ENCODE measurements at regions not wholly inside any gene's neighbourhood (a gene's known extent, or its start where the extent isn't known, plus 50 kb on each side); places are given as distances from the start of the nearest gene placed in this dataset.
"Not testable (repeated sequence)": the region's sequence is repeated elsewhere in the genome, so short reads cannot be mapped to it uniquely, and the experiment has no call there.

- H3K9me3 ChIP-seq (ENCODE audit: control insufficient read depth in 2 of 2, insufficient read depth in 1 of 2, low read depth in 1 of 2, low read length in 1 of 2); H3K27me3 ChIP-seq (ENCODE audit: control insufficient read depth in 1 of 2, insufficient read depth in 2 of 2, low read length in 2 of 2); H3K27ac ChIP-seq (ENCODE audit: low read depth in 2 of 2, low read length in 1 of 2); H3K4me3 ChIP-seq (ENCODE audit: low read depth in 1 of 2, low read length in 2 of 2); H3K36me3 ChIP-seq (ENCODE audit: control insufficient read depth in 2 of 2, insufficient read depth in 2 of 2, low read length in 1 of 2); H3K4me1 ChIP-seq (ENCODE audit: control insufficient read depth in 2 of 2, insufficient read depth in 2 of 2, low read length in 1 of 2): not testable (repeated sequence)
- 92% methylated on average over 17 of the region's 17 CpGs for WGBS, 2 donors
These were observed 158.1 kb downstream of the PPIAL4G start for GRCh38 chr1:148325031-148325430.

DNA sequence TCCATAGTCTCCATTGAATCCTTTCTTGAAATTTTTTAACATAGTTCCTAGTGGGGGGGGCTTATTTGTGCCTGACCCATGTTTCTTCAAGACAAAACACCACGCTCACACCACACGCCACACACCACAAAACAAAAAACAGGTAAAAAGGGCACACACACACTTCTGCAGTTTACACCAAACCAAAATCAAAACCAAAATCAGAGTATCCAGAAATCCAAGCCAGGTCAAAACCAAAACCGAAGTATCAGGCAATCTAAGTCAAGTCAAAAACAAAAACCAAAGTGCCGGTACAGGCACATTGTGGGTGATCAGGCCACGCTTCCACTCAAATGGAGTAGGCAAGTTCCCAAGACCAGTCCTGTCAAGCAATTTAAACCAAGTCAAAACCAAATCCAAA is 158.6 kb downstream of the PPIAL4G start:
- not testable (repeated sequence) for H3K9me3 ChIP-seq (ENCODE audit: control insufficient read depth in 2 of 2, insufficient read depth in 1 of 2, low read depth in 1 of 2, low read length in 1 of 2); H3K4me1 ChIP-seq (ENCODE audit: control insufficient read depth in 2 of 2, insufficient read depth in 2 of 2, low read length in 1 of 2); H3K36me3 ChIP-seq (ENCODE audit: control insufficient read depth in 2 of 2, insufficient read depth in 2 of 2, low read length in 1 of 2); H3K27me3 ChIP-seq (ENCODE audit: control insufficient read depth in 1 of 2, insufficient read depth in 2 of 2, low read length in 2 of 2); H3K27ac ChIP-seq (ENCODE audit: low read depth in 2 of 2, low read length in 1 of 2); H3K4me3 ChIP-seq (ENCODE audit: low read depth in 1 of 2, low read length in 2 of 2)
- WGBS, 2 donors: 95% methylated on average over 5 of the region's 5 CpGs

- H3K27me3 ChIP-seq (ENCODE audit: control insufficient read depth in 1 of 2, insufficient read depth in 2 of 2, low read length in 2 of 2); H3K9me3 ChIP-seq (ENCODE audit: control insufficient read depth in 2 of 2, insufficient read depth in 1 of 2, low read depth in 1 of 2, low read length in 1 of 2); H3K36me3 ChIP-seq (ENCODE audit: control insufficient read depth in 2 of 2, insufficient read depth in 2 of 2, low read length in 1 of 2); H3K4me3 ChIP-seq (ENCODE audit: low read depth in 1 of 2, low read length in 2 of 2); H3K27ac ChIP-seq (ENCODE audit: low read depth in 2 of 2, low read length in 1 of 2); H3K4me1 ChIP-seq (ENCODE audit: control insufficient read depth in 2 of 2, insufficient read depth in 2 of 2, low read length in 1 of 2): not testable (repeated sequence)
- WGBS, 2 donors: 97 to 100% methylated on average over 2 of the region's 2 CpGs
These were observed 163.0 kb downstream of the PPIAL4G start for GRCh38 chr1:148320079-148320478.

GRCh38 chr1:148318904-148319242 is 164.2 kb downstream of the PPIAL4G start:
- H3K27ac ChIP-seq (ENCODE audit: low read depth in 2 of 2, low read length in 1 of 2): no peak overlapping the region
- H3K36me3 ChIP-seq (ENCODE audit: control insufficient read depth in 2 of 2, insufficient read depth in 2 of 2, low read length in 1 of 2): no peaks in the 10 kb centered on the region
- H3K4me1 ChIP-seq (ENCODE audit: control insufficient read depth in 2 of 2, insufficient read depth in 2 of 2, low read length in 1 of 2): no peaks in the 10 kb centered on the region
- H3K27me3 ChIP-seq (ENCODE audit: control insufficient read depth in 1 of 2, insufficient read depth in 2 of 2, low read length in 2 of 2): peaks cover 0 to 8% of the 10 kb centered on the region in 2 donors
- H3K4me3 ChIP-seq (ENCODE audit: low read depth in 1 of 2, low read length in 2 of 2): no peak overlapping the region
- no peaks in the 10 kb centered on the region for H3K9me3 ChIP-seq (ENCODE audit: control insufficient read depth in 2 of 2, insufficient read depth in 1 of 2, low read depth in 1 of 2, low read length in 1 of 2)
- 74 to 75% methylated on average over 6 of the region's 6 CpGs for WGBS, 2 donors

GRCh38 chr1:148318123-148318903 is 164.8 kb downstream of the PPIAL4G start:
- Histone ChIP-seq H3K27me3 (ENCODE audit: control insufficient read depth in 1 of 2, insufficient read depth in 2 of 2, low read length in 2 of 2) (peaks cover 0 to 8% of the 10 kb centered on the region in 2 donors), H3K4me3 (ENCODE audit: low read depth in 1 of 2, low read length in 2 of 2) (peak overlapping the region in 1 of 2 donors; percentile 9), H3K9me3 (ENCODE audit: control insufficient read depth in 2 of 2, insufficient read depth in 1 of 2, low read depth in 1 of 2, low read length in 1 of 2) (no peaks in the 10 kb centered on the region), H3K27ac (ENCODE audit: low read depth in 2 of 2, low read length in 1 of 2) (no peak overlapping the region), H3K4me1 (ENCODE audit: control insufficient read depth in 2 of 2, insufficient read depth in 2 of 2, low read length in 1 of 2) (no peaks in the 10 kb centered on the region), H3K36me3 (ENCODE audit: control insufficient read depth in 2 of 2, insufficient read depth in 2 of 2, low read length in 1 of 2) (no peaks in the 10 kb centered on the region)
- WGBS, 2 donors: 18 to 22% methylated on average over 39 of the region's 39 CpGs

- Histone ChIP-seq H3K36me3 (ENCODE audit: control insufficient read depth in 2 of 2, insufficient read depth in 2 of 2, low read length in 1 of 2) (no peaks in the 10 kb centered on the region), H3K4me3 (ENCODE audit: low read depth in 1 of 2, low read length in 2 of 2) (no peak overlapping the region), H3K4me1 (ENCODE audit: control insufficient read depth in 2 of 2, insufficient read depth in 2 of 2, low read length in 1 of 2) (no peaks in the 10 kb centered on the region), H3K27ac (ENCODE audit: low read depth in 2 of 2, low read length in 1 of 2) (no peak overlapping the region), H3K9me3 (ENCODE audit: control insufficient read depth in 2 of 2, insufficient read depth in 1 of 2, low read depth in 1 of 2, low read length in 1 of 2) (no peaks in the 10 kb centered on the region), H3K27me3 (ENCODE audit: control insufficient read depth in 1 of 2, insufficient read depth in 2 of 2, low read length in 2 of 2) (peaks cover 0 to 8% of the 10 kb centered on the region in 2 donors)
- WGBS, 2 donors: 36 to 47% methylated on average over 42 of the region's 42 CpGs
These were observed 165.4 kb upstream of the NBPF11 start for GRCh38 chr1:148317288-148317985.

DNA sequence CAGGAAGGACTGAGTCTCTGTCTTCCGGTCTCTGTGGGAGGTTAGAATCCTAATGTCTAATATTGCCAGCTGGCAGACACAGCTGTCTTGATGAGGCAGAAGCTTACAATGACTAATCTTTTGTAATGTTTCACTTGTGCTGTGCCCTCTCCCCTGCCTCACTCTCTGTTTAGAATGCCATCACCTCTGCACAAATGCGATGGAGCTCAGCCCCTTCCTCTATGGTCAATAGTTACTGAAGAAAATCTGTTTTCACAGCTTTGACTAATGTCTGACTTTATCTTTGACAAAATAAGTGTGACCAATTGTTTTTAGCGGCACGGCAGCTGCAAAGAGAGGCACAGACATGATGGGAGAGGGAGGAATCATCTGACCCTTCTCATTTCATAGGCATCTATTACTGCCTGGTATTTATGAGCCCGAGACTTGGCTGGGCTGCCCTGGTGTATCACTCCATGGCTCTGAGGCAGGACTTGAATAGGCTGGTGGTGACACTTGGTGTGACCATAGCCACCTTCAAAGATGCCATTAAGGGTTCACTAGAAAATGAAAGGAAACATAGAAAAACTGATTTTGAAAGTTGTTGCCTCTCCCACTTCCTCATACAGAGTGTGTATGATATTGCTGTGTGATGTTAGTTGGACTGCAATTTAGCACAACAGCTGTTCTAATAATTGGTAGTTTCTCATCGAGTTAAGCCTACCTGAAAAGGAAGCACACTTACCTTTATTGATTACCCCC is 163.2 kb upstream of the NBPF11 start:
- 69 to 72% methylated on average over 6 of the region's 6 CpGs for WGBS, 2 donors
- no peaks in the 10 kb centered on the region for H3K36me3 ChIP-seq (ENCODE audit: control insufficient read depth in 2 of 2, insufficient read depth in 2 of 2, low read length in 1 of 2)
- H3K4me1 ChIP-seq (ENCODE audit: control insufficient read depth in 2 of 2, insufficient read depth in 2 of 2, low read length in 1 of 2): no peaks in the 10 kb centered on the region
- H3K9me3 ChIP-seq (ENCODE audit: control insufficient read depth in 2 of 2, insufficient read depth in 1 of 2, low read depth in 1 of 2, low read length in 1 of 2): no peaks in the 10 kb centered on the region
- H3K4me3 ChIP-seq (ENCODE audit: low read depth in 1 of 2, low read length in 2 of 2): no peak overlapping the region
- no peak overlapping the region for H3K27ac ChIP-seq (ENCODE audit: low read depth in 2 of 2, low read length in 1 of 2)
- peaks cover 0 to 8% of the 10 kb centered on the region in 2 donors for H3K27me3 ChIP-seq (ENCODE audit: control insufficient read depth in 1 of 2, insufficient read depth in 2 of 2, low read length in 2 of 2)

GRCh38 chr1:148310807-148311206 is 158.7 kb upstream of the NBPF11 start:
- Histone ChIP-seq H3K4me3 (ENCODE audit: low read depth in 1 of 2, low read length in 2 of 2) (no peak overlapping the region), H3K27me3 (ENCODE audit: control insufficient read depth in 1 of 2, insufficient read depth in 2 of 2, low read length in 2 of 2) (peaks cover 0 to 10% of the 10 kb centered on the region in 2 donors), H3K36me3 (ENCODE audit: control insufficient read depth in 2 of 2, insufficient read depth in 2 of 2, low read length in 1 of 2) (no peaks in the 10 kb centered on the region), H3K27ac (ENCODE audit: low read depth in 2 of 2, low read length in 1 of 2) (no peak overlapping the region), H3K9me3 (ENCODE audit: control insufficient read depth in 2 of 2, insufficient read depth in 1 of 2, low read depth in 1 of 2, low read length in 1 of 2) (peaks cover 0 to 3% of the 10 kb centered on the region in 2 donors), H3K4me1 (ENCODE audit: control insufficient read depth in 2 of 2, insufficient read depth in 2 of 2, low read length in 1 of 2) (no peaks in the 10 kb centered on the region)

- no peaks in the 10 kb centered on the region for H3K4me1 ChIP-seq (ENCODE audit: control insufficient read depth in 2 of 2, insufficient read depth in 2 of 2, low read length in 1 of 2)
- 19 to 23% methylated on average over 37 of the region's 37 CpGs for WGBS, 2 donors
- peak overlapping the region in 1 of 2 donors; percentile 20 for H3K4me3 ChIP-seq (ENCODE audit: low read depth in 1 of 2, low read length in 2 of 2)
- no peak overlapping the region for H3K27ac ChIP-seq (ENCODE audit: low read depth in 2 of 2, low read length in 1 of 2)
- H3K27me3 ChIP-seq (ENCODE audit: control insufficient read depth in 1 of 2, insufficient read depth in 2 of 2, low read length in 2 of 2): peaks cover 0 to 10% of the 10 kb centered on the region in 2 donors
- H3K9me3 ChIP-seq (ENCODE audit: control insufficient read depth in 2 of 2, insufficient read depth in 1 of 2, low read depth in 1 of 2, low read length in 1 of 2): peaks cover 0 to 3% of the 10 kb centered on the region in 2 donors
- no peaks in the 10 kb centered on the region for H3K36me3 ChIP-seq (ENCODE audit: control insufficient read depth in 2 of 2, insufficient read depth in 2 of 2, low read length in 1 of 2)
These were observed 157.9 kb upstream of the NBPF11 start for GRCh38 chr1:148309940-148310500.
